ENCODE measurements at regions not wholly inside any gene's neighbourhood (a gene's known extent, or its start where the extent isn't known, plus 50 kb on each side); places are given as distances from the start of the nearest gene placed in this dataset.

DNA sequence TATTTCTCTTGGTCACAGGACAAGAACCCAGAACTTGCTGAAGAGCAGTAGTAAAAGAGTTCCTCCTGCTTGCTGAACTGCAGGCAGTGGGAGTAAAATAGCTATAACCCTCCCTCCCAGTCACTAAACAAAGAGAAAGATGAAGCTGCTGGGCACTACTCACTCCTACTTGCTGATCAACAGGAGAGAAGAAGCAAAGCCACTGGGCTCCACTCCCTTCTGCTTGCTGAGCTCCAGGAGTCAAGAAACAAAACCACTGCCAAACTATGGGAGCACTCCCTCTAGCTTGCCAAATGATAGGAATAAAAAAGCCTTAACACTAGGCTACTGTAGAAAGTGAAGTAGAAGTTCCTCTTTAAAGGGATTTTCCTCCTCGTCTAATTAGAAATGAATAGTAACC, 155.3 kb downstream of the RASSF9 start:
- WGBS, 2 donors, result 97% methylated on average over 1 of the region's 1 CpG
- TF ChIP-seq POLR2A (IDR thresholded peaks at IDR 0.05) (no peak), CTCF (IDR thresholded peaks at IDR 0.05) (no peak)
- H3K4me3 ChIP-seq (ENCODE audit: low read depth, poor library complexity, severe bottlenecking), result no peak overlapping the region
- intact Hi-C loops (cut with DNase I; ENCODE audit: low total_unique reads), result no loop called here
- DNase-seq (ENCODE audit: low spot score in 2 of 2), result no peak

DNA sequence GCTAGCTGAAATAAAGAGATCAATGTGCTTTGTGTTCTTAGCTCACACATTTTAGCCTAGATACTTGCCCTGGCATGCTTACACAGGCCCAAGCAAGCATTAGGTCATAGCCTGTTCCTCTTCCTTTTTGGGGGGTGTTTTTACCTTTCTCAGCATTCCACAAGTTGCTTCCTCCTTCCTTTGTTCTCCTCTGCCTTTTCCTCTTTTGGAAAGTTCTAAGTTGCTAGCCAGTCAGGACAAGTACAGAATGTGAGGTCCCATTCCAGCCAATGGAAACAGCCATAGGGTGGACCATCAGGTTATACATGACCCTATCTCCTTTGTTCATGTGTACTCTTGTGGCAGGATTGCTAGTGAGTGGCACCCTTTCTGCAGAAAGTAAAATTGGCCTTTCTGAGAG, 154.9 kb downstream of the RASSF9 start:
- intact Hi-C loops (cut with DNase I; ENCODE audit: low total_unique reads), result no loop called here
- TF ChIP-seq POLR2A (IDR thresholded peaks at IDR 0.05) (no peak), CTCF (IDR thresholded peaks at IDR 0.05) (no peak)
- DNase-seq (ENCODE audit: low spot score in 2 of 2), result no peak
- H3K4me3 ChIP-seq (ENCODE audit: low read depth, poor library complexity, severe bottlenecking), result no peak overlapping the region

GRCh38 chr12:85683051-85683450, 153.2 kb downstream of the RASSF9 start:
- no peak for TF ChIP-seq POLR2A (IDR thresholded peaks at IDR 0.05)
- TF ChIP-seq CTCF (IDR thresholded peaks at IDR 0.05), result no peak
- no peak for DNase-seq (ENCODE audit: low spot score in 2 of 2)
- 85 to 86% methylated on average over 4 of the region's 4 CpGs for WGBS, 2 donors
- no peak overlapping the region for H3K4me3 ChIP-seq (ENCODE audit: low read depth, poor library complexity, severe bottlenecking)
- intact Hi-C loops (cut with DNase I; ENCODE audit: low total_unique reads), result no loop called here

DNA sequence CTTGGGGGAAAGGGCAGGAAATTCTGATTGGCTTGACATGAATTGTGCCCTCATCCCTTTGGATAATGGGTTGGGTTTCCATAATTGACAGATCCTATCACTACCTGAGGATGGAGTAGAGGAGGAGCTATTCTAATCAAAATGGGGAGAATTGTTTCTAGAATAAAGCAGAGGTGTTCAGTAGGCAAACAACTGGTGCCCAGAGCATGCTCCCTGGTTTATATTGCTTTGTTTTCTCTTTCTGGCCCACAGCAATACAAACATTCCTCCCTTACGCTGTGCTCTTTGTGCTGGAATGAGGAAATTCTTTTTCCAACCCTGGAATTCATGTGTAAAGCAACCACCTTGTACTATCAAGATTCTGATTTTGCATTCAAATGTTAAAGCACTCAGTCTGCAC, 147.4 kb downstream of the RASSF9 start:
- intact Hi-C loops (cut with DNase I; ENCODE audit: low total_unique reads), result no loop called here
- no peak overlapping the region for H3K4me3 ChIP-seq (ENCODE audit: low read depth, poor library complexity, severe bottlenecking)
- DNase-seq (ENCODE audit: low spot score in 2 of 2), result no peak
- WGBS, 2 donors, result 45 to 65% methylated on average over 1 of the region's 1 CpG
- TF ChIP-seq CTCF (IDR thresholded peaks at IDR 0.05) (no peak), POLR2A (IDR thresholded peaks at IDR 0.05) (no peak)

DNA sequence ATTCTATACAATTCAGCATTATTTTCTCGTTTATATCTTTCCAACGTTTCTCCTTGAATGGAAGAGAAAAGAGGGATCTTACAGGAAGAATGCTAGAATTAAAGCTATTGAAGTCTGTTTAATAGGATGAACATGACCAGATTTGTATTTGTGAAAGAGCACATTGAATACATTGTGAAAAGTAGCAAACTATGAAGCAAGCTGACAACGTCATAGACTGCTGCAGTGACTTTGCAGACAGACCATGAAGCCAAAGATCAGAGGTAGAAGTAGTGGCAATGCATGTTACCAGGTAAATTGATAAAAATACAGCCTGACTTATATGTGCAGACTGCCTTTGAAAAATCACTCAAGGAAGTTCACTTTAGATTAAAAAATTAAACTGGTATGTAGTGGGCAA, 146.1 kb downstream of the RASSF9 start:
- intact Hi-C loops (cut with DNase I; ENCODE audit: low total_unique reads), result no loop called here
- no peak for DNase-seq (ENCODE audit: low spot score in 2 of 2)
- no peak for TF ChIP-seq CTCF (IDR thresholded peaks at IDR 0.05)
- no peak for TF ChIP-seq POLR2A (IDR thresholded peaks at IDR 0.05)
- H3K4me3 ChIP-seq (ENCODE audit: low read depth, poor library complexity, severe bottlenecking), result no peak overlapping the region
- 79 to 80% methylated on average over 3 of the region's 3 CpGs for WGBS, 2 donors

DNA sequence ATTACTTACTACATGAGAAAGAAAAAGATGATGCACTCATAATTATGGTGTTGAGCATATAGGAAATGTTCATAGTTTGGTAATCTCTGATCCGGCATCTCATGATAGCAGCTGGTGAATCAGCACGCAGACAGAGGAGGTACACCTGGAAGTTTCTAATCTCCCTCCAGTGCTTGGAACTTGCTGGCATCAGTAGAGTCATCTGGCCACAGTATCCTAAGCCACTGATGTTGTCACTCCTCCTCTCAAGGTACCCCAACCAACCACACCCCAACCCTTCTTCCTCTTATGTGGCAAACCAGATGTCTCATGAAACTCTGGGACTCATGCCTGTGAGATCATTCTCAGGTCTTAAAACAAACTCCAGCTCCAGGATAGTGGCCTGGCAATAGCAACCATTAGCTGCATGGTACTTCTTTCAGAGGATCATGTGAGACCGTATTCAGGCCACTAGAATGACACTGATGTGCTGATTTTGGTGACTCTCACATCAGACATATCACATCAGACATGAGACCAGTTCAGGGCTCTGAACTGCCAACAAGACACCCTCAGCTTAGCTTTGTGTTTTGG, 143.0 kb downstream of the RASSF9 start:
- intact Hi-C loops (cut with DNase I; ENCODE audit: low total_unique reads), result no loop called here
- no peak for TF ChIP-seq CTCF (IDR thresholded peaks at IDR 0.05)
- no peak for TF ChIP-seq POLR2A (IDR thresholded peaks at IDR 0.05)
- WGBS, 2 donors, result 84 to 94% methylated on average over 3 of the region's 3 CpGs
- no peak overlapping the region for H3K4me3 ChIP-seq (ENCODE audit: low read depth, poor library complexity, severe bottlenecking)
- DNase-seq (ENCODE audit: low spot score in 2 of 2), result no peak

Data from lower leg skin (tissue), 4 donors.